CD4-positive, alpha-beta T cell treated with Interleukin-1 beta for 1 hour (primary cell): ENCODE measurements at regions not wholly inside any gene's neighbourhood (a gene's known extent, or its start where the extent isn't known, plus 50 kb on each side); places are given as distances from the start of the nearest gene placed in this dataset.

ENCODE experiments used
- DNase-seq, 2 donors: peaks; one replicate each; pipeline ENCODE4 v3.0.0-alpha.2; 2020 to 2022

DNA sequence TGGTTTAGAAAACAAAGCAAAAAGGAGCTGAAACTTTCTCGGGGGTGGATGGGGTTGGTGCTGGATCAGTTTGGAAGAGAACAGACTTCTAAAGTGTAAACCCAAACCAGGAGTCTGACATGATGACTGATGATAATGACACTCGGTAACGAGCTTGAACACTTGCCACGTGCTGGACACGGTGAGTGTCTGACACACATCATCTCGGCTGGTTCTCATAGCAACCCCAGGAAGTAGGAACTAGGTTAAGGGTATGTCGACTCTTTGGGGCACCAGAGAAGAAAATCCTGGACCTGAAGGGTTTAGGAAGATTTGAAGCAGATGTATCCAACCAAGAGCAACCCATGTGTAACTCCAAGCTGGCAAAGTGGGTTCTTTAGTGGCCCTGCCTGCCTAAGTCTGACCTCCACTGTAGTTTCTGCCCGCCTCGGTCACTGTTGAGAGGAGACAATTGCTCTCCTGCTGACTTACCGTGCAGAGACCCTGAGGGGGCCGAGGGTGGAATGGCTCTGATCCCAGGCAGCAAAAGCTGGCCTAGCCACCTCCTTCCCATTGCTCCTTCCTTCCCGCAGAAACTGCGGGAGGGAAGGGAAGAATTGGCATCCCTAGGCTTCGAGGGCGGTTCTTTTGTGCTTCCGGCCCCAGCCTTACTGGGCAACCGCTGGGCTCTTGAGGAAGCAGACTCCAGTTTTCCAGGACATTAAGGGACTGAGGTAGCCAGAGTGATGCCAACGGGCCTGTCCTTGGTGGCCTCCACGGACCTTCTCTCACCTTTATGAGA, 156.0 kb downstream of the TOMM20 start:
- no peak for DNase-seq

DNA sequence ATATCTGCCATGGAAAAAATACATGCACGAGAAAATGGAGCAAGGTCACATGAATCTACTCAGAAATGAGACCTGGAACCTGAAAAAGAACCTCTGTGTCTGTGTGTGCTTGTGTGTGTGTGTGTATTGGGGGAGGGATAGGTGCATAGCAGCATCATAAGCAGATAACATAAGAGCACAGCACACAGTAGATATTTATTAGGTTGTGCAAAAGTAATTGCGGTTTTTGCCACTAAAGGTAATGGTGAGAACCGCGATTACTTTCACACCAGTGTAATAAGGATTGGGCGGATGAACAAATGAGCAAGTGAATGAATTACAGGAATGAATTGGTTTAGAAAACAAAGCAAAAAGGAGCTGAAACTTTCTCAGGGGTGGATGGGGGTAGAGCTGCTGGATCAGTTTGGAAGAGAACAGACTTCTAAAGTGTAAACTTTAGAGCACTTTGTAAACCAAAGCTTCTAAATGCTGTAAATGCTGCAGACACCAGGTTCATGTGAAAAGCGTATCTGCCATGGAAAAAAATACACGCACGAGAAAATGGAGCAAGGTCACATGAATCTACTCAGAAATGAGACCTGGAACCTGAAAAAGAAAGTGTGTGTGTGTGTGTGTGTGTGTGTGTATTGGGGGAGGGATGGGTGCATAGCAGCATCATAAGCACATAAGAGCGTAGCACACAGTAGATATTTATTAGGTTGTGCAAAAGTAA, 156.9 kb downstream of the TOMM20 start:
- no peak for DNase-seq

DNA sequence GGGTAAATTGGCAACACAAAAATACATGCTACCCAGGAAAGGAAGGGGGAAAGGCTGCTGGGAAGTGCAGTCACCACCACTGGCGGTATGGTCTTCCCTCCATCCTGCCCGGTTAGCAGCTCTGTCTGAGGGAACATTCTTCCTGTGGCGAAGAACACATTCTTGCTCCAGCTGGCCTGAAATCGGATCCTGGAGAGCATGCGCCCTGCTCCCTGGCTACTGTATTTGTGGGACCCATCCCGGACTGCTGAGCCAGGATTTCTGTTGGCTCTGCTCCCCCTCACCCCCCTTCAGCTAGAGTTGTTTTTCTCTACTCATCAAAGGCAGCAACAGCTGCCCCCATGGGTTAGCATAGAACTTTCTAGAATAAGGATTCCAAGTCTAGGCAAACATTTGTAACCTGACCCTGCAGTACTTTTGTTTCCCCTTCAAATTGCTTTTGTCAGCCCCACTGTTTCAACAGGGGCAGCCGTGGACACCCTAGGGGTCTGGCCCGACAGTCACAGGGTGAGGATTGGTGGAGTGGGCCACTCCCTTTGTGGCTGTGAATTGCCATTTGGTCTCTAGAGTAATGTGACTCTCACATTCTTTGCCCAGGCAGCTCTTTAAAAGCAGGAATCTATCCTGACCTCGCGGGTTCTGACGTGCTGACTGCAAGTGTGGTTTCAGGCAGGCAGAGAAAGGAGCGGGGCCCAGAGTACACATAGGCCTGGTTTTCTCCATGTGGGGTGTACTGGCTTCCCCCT, 157.7 kb downstream of the TOMM20 start:
- DNase-seq, result no peak

DNA sequence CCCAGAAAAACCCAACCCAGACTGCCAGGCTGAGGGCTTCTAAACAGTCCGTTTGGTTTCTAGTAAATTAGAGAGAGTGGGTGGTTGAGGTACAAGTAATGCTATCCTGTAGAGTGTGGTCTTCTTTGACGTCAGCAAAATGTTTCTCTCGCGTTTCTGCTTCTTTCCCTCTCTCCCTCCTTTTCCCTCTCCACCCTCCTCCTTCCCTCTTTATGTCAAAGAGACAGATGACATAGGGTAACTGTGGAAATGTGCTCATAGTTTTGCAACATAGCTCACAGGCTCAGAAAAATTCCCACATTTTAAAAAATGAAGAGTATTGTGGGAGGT, 158.3 kb downstream of the TOMM20 start:
- no peak for DNase-seq

DNA sequence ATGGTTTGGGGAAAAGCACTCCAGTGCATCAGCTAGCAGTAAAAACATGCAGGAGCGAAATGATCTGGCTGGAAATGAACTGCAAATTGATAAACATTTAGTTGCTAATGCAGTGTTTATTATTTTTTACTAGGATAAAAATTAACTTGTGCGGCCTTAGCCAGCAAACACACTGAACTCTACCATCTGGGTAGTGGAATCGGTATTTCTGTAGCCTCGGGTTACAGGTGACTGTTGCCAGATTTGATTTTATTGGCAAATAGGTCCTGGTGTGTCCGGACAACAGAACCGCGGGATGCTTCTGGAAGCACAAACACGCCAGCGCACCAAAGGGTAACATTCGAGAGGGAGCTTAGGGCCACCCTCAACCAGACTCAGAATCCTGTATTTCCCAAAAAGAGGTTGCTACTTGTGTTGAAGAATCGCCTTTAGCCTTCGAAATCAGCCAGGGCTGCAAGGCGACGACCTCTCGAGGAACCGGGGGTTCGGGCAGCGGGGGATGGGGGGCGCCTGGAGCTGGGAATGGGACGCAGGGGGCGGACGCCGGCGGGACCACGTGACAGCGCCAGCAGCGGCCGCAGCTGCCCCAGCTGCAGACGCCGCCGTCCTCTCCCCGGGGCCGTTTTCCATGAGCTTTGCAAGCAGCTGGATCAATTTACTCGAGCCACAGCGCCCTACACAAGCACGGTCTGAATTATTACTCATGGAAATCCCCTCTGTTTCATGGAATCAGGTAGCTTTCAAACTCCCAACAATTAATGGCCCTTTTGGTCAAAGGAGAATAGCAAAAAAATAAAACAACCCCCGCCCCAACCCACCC, 158.8 kb downstream of the TOMM20 start:
- DNase-seq, result no peak

DNA sequence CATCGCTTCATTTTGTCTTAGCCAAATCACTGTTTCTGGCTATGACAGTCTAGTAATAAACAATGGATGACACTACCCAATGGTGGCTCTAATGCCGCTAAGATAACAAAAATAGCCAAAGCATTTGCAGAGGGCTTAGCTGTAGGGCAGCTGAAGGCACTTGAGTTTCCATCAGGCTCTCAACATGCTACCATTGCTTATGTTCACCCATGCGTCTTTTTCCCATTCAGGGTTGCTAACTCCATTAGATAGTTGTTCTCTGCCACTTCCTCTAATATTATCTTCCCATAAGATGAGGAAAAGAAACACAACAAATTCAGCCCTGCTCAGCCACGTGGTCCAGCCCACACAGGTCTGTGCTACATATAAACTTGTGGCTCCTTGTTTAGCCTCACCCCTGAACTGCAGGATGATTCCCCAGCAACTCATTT, 159.6 kb downstream of the TOMM20 start:
- DNase-seq, result no peak

DNA sequence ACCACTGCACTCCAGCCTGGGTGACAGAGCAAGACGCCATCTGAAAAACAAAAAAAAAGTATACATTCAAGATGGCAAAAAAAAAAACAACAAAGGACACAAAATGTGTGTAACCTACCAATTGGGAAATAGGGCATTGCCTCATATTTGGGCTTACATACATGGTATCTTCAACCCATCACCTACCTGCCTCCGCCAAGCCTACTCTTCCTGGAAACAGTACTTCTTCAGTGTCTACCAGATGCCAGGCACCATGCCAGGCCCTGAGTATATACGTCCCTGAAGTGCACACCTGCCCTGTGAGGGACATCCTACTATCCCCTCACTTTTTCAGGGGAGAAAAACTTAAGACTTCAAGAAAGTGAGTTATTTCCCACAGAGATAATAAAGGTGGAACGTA, 160.2 kb downstream of the TOMM20 start:
- DNase-seq, result no peak

DNA sequence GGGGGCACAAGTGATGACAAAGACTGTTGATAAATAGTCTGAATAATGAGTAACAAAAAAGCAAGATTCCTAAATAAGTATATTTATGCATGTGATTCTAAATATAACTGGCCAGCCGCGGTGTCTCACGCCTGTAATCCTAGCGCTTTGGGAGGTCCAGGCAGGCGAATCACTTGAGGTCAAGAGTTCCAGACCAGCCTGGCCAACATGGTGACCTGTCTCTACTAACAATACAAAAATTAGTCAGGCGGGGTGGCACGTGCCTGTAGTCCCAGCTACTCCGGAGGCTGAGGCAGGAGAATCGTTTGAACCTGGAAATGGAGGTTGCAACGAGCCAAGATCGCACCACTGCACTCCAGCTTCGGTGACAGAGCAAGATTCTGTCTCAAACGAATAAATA, 161.5 kb downstream of the TOMM20 start:
- no peak for DNase-seq

DNA sequence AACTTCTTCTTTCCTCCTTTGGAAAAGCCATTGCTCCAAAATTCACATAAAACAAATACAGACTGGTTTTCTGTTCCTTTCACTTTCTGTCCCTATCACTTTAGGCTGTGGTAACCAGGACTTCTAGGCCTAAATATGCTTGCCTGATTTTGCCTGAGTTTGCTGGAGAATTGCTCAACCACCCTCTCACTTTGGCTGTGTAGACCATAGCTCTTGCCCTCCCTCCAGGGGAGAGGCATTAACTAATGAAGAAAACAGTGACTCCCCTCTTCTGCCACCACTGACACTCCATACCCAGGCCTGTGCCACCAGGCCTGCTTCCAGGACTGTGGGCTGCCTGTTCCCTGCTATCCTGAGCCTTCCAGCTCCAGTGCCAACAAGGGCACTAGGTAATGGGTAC, 163.5 kb downstream of the TOMM20 start:
- no peak for DNase-seq

DNA sequence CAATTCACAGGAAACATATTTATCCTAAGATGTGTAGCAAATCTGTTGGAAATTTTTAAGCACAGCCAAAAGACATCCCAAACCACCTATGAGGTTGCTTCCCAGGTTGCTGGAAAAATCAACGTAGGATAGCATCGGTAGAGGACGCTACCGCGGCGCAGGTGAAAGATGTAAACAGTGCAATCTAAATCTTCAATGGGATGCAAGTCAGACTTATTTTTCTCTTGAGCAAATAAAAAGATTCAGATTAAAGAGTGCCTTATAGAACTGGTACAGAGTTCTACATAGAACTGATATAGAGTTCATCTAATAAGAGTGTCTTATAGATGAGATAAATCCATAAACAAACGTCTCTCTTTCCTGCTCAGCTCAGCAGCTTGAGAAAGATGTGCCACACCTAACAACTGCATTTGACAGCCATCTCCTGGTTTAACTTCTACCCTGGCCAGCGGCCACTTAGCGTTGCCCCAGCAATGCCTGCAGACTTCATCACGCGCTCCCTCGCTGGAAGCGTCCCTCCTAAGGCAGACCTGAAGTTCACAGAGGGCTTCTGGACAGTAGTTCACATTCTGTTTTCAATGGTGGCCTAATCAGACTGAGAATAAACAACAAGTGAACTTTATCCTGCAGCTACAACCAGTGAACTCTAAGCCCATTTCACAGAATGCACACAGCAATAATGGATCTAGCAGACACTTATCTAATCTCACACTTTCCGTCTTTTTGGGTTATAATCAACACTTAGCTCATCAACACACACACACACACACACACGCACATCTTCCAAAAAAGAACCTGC, 164.5 kb downstream of the TOMM20 start:
- DNase-seq, result no peak

DNA sequence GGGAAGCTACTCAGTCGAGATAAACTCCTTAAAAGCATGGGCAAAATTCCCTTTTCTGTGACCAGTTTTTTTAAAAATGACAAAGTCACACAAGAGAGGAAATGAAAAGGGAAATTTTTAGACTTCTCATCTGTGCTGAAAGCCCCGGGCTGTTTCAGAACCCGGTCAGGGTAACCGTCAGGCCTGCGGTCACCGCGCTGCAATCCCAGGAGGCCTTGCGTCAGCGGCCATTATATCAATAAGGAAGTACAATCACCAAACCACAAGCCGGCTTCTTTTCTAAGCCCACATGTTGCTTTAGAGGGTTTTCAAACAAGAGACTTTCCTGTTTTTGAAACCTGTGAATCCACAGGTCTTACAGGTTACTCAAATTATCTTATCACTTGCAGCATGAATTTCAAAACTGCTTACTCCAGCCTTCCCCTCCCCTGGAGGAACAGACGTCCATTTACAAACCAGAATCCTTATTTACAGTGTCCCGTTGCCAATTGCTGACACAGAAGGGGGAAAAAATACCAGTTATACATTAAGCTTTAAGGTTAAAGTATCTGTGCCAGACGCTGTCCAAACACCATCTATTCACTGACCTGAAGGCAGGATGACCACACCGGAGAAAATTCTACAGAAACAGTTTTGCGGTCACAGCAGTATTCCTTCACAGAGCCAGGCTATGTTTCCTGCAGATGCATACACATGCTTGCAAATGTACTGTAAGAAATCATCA, 165.3 kb downstream of the TOMM20 start:
- DNase-seq, result peak; percentile 90 to 93

DNA sequence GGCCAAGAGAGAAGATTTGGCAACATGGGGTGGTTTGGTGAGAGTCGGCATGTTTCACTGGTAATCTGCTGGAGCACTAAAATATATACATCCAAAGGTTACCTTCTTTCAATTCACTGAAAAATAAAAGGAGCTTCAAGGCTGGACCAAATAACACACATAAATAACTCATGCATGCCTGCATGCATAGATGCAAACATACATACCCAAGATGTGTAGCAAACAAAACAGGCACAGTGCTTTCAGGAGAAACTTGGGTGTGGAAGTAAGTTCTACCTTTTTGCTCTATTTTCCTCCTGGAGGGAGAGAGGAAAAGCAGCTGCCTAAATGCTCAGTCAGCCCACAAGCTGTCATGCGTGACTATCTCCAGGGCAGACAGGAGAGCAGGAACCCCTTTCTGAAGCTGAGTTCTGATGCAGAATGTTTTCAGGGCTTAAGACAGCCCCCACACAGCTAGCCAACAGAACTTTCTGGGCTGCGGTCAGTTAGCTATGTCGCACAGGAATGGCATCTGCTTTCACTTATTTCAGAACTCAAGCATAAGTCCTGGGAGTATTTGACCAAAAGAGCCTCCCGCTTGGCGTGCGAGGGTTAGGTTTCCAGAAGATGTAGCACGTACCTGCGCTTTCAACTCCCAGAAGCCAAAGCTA, 166.2 kb downstream of the TOMM20 start:
- no peak for DNase-seq

DNA sequence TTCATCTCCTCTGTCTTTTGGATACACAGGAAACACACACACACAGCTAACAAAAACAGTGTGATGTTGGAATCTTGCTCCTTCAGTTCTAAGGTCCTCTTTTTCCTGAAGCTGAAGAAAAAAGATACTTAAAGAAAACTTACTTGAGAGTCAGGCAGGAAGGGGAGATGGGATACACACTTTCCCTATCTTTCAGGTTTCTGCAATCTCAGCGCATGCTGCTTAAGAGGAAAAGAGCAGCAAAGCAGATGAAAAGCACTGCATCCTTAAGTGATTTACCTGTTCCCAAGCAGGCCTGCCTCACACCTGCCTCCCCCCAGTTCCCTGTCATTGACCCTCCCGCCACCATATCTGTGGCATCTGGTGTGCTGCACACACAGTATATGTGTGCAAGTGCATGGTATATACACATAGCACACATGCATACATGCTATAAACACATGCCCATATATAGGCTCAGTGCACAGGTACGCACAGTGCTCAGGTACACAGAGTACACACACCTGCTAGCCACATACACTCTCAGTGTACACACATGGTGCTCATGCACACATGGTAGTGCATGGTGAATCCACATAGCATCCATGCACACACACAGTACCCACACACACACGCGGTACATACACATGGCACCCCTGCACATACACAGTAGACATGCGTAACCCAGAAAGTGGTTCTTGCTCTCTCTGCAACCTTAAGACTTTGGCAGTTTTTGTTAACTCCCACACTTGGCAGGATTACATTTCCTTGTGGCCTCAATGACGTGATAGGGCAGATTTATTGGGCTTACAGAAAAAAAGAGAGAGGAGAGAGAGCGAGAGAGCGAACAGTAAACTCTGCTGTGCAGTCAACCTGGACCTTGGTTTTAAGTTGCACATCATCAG, 166.9 kb downstream of the TOMM20 start:
- no peak for DNase-seq

DNA sequence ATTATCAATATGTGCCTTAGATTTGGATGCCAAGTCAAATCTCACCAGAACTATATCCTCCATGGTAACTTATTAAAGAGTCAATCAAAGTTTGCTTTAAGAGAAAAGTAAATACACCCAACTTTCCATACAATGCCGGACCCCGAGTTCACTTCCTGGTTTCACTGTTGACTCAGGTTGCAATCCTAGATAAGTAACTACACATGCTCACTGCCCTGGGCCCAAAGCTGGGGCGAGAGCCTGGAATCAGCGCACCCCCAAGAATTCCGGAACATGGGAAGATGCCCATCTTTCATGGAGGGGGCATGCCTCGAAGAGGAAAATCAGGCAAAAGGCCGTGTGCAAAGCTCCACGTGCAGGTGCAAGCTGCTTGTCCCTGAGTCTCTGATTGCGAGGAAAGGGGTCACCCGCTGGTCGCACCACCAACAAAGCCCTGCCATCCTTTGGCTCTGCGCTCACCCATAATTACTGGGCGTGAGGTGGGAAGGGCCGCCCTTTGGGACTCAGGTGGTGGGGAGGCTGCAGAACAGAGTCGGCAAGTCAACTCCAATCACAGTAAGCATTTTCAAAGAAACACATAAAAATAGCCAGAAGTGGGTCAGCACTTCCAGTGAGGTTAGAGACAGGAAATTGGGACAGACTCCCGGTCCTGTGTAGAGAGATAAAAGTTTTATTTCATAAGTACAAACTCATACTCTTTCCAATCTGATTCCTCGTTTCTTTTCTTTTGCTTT, 167.7 kb downstream of the TOMM20 start:
- DNase-seq, result no peak

DNA sequence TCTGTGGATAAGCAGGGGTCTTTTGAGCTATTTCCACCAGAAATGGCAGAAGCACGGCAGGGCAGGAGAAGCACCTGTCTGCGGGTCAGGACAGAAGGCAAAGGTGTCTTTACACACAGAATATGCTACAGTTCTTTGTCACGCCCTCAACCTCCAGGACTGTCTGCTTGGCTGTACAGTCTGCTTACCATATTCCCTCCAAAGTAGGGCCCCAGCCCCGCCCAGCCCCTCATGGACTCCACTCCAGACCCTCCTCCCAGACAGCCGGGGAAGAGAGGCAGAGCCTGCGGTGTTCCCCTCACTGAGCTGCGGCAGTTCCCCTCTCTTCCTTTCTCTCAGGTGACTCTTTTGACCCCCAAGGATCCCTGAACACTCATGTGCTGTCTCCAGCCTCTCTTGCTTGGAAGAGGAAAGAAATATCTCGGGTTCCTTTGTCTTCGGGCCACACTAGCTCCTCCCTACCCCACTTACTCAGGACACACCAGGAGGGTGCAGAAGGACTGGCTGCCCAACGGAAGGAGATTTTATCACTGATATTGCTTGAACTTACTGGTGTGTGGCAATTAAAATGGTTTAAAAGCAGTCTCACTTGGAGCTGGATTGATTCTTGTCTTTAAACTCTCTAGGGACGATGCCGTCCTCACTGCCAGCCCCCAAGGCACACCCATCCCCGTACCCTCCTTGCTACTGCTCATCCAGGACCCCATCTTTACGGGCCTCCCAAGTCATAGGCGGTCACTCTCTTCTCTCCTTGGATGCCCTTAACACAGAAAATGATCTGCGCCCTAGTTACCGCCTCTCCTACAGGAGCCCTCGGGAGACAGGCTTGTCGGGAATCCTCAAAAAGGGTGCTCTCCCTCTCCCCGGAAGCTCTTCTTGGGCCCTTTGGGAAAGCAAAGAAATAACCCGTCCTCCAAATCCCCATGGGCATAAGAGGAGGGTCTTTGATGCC, 169.7 kb downstream of the TOMM20 start:
- DNase-seq, result no peak

DNA sequence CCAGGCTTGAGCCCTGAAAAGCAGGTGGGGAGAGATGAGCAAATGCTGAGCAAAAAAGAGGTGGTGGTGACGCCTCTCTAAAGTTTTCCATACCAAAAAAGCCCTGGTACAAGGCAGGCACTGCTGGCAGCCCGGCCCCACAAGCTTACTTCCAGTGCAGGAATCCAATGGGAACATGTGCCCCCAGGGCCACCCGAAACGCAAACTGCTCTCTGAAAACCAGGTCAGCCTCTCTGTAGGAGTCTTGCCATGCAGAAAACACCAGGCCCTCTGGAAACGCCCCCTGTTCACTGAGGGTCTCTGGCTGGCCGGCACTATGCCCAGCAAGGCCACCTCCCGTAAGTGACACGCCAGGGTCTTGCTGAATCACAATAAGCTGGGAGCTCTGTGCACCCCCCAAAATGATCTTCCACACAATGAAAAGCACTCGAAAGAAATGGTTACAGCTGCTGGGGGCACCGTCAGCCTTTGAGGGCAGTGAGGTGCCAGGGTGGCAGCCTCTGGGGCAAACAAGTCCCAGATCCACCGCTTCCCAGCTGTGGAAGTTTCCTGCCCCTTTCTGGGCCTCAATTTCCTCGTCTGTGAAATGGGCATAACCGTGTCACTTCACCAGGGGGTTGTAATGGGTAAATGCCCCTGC, 170.5 kb downstream of the TOMM20 start:
- DNase-seq, result no peak

DNA sequence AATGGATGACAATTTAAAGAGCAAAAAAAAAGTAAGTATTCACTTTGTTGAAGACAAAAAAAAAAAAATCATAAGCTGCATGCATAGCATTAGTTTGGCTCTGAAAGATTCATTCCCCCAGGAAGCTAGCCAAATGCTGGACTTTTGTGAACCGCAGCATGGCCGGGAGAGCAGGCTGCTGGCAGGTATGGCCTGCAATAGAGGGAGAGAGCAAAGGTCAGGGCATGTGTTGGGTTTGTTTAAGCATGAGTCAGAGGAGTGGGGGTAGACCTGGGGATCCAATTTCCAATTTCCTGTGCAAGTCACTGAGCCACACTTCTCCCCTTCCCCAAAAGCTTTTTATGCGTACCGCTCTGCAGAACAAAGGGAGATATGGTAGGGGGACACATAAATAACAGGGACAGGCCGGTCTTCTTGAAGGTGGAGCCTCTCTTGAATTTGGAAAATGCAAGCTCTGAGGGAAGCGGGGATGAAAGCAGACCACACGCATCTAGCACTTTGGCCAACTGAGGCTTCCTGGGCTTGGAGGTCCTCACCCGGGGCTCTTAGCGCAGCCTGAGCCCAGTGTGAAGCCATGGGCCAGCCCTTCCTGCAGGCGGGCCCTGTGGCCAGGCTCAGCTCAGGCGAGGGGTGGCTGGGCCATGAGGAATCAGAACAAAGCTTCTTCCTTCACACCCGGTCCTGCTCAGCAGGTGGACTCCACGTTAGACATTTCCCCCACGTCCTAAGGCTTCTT, 171.1 kb downstream of the TOMM20 start:
- no peak for DNase-seq
